ENCODE measurements at regions not wholly inside any gene's neighbourhood (a gene's known extent, or its start where the extent isn't known, plus 50 kb on each side); places are given as distances from the start of the nearest gene placed in this dataset.
"Not testable (repeated sequence)": the region's sequence is repeated elsewhere in the genome, so short reads cannot be mapped to it uniquely, and the experiment has no call there.

- POLR2A ChIA-PET (ENCODE audit: unreplicated experiment), result no interaction called here
- no peak for ATAC-seq
- CTCF ChIA-PET, result interaction anchor here (0.7 kb wide), 1 partner anchor 225 kb away, joined by 3 read pairs; no protein-coding TSS in a partner anchor
Observed at GRCh38 chr1:207256869-207257268, 64.6 kb upstream of the CD55 start.

GRCh38 chr1:207259391-207259790, 62.1 kb upstream of the CD55 start:
- no peaks in the 10 kb centered on the region for H3K9me2 ChIP-seq (replicated peaks; ENCODE audit: low read length)
- H3K79me2 ChIP-seq (ENCODE audit: low read length), result no peaks in the 10 kb centered on the region
- peaks cover 5% of the 10 kb centered on the region; the same call in 1 of the 2 replicates for H3K4me1 ChIP-seq (ENCODE audit: insufficient read depth, low read length)
- DNase-seq (peak; percentile 86), ATAC-seq (peak; percentile 84)
- no TSS peak for BruUV-seq (replicated peaks)
- H3K9ac ChIP-seq (ENCODE audit: low read length), result no peak overlapping the region
- no peak overlapping the region for H3K27ac ChIP-seq (ENCODE audit: low read length)
- no peaks in the 10 kb centered on the region for H3K36me3 ChIP-seq (ENCODE audit: low read depth, low read length)
- no peaks in the 10 kb centered on the region for H4K20me1 ChIP-seq (ENCODE audit: low read length)
- H3F3A ChIP-seq (ENCODE audit: low read length, unreplicated experiment), result no peaks in the 10 kb centered on the region
- ChIA-PET CTCF (interaction anchor here (0.6 to 1.5 kb wide), 5 partner anchors 62 to 176 kb away, joined by 3 to 20 read pairs (median 5); partner anchors contain the start of gene CD55), POLR2A (ENCODE audit: unreplicated experiment) (no interaction called here)
- no peaks in the 10 kb centered on the region for H3K27me3 ChIP-seq (ENCODE audit: low read length)
- no peak overlapping the region for H2AFZ ChIP-seq (ENCODE audit: low read length)
- no peak for TF ChIP-seq EZH2phosphoT487 (IDR thresholded peaks at IDR 0.05; ENCODE audit: borderline replicate concordance, low read length)
- peak; percentile 90 for TF ChIP-seq CTCF (conservative IDR thresholded peaks at IDR 0.05; ENCODE audit: low read depth, low read length)
- no peak for TF ChIP-seq EZH2 (IDR thresholded peaks at IDR 0.05; ENCODE audit: low read length, unreplicated experiment)
- H3K9me3 ChIP-seq (ENCODE audit: low read length), result no peaks in the 10 kb centered on the region
- intact Hi-C loops (cut with micrococcal nuclease), result loop anchor here (1.0 kb wide), 4 partner anchors 57 to 240 kb away; partner anchors contain the start of gene CD55
- no peak overlapping the region for H3K4me3 ChIP-seq (ENCODE audit: low read length)
- H3K4me2 ChIP-seq (ENCODE audit: low read length), result no peak overlapping the region

More at GRCh38 chr1:207256869-207257268, 64.6 kb upstream of the CD55 start:
- Histone ChIP-seq H3K27ac (ENCODE audit: low read length) (no peak overlapping the region), H4K20me1 (ENCODE audit: low read length) (no peaks in the 10 kb centered on the region), H3K36me3 (ENCODE audit: low read depth, low read length) (no peaks in the 10 kb centered on the region), H3K9me2 (replicated peaks; ENCODE audit: low read length) (no peaks in the 10 kb centered on the region), H3F3A (ENCODE audit: low read length, unreplicated experiment) (no peaks in the 10 kb centered on the region), H3K79me2 (ENCODE audit: low read length) (no peaks in the 10 kb centered on the region), H3K27me3 (ENCODE audit: low read length) (no peaks in the 10 kb centered on the region), H3K4me2 (ENCODE audit: low read length) (no peak overlapping the region), H3K4me1 (ENCODE audit: insufficient read depth, low read length) (peaks cover 5% of the 10 kb centered on the region; the same call in 1 of the 2 replicates), H2AFZ (ENCODE audit: low read length) (no peak overlapping the region), H3K9ac (ENCODE audit: low read length) (no peak overlapping the region), H3K9me3 (ENCODE audit: low read length) (no peaks in the 10 kb centered on the region), H3K4me3 (ENCODE audit: low read length) (no peak overlapping the region)
- TF ChIP-seq CTCF (conservative IDR thresholded peaks at IDR 0.05; ENCODE audit: low read depth, low read length) (no peak), EZH2phosphoT487 (IDR thresholded peaks at IDR 0.05; ENCODE audit: borderline replicate concordance, low read length) (no peak), EZH2 (IDR thresholded peaks at IDR 0.05; ENCODE audit: low read length, unreplicated experiment) (no peak)
- BruUV-seq (replicated peaks), result no TSS peak
- no peak for DNase-seq
- intact Hi-C loops (cut with micrococcal nuclease), result no loop called here

- DNase-seq, result peak; percentile 18
- Histone ChIP-seq H2AFZ (ENCODE audit: low read length) (no peak overlapping the region), H3K4me1 (ENCODE audit: insufficient read depth, low read length) (peaks cover 5% of the 10 kb centered on the region; the same call in 1 of the 2 replicates), H3K9me3 (ENCODE audit: low read length) (no peaks in the 10 kb centered on the region), H3K4me2 (ENCODE audit: low read length) (no peak overlapping the region), H3K27me3 (ENCODE audit: low read length) (no peaks in the 10 kb centered on the region), H4K20me1 (ENCODE audit: low read length) (no peaks in the 10 kb centered on the region), H3K9ac (ENCODE audit: low read length) (no peak overlapping the region), H3K27ac (ENCODE audit: low read length) (no peak overlapping the region), H3K36me3 (ENCODE audit: low read depth, low read length) (no peaks in the 10 kb centered on the region), H3F3A (ENCODE audit: low read length, unreplicated experiment) (no peaks in the 10 kb centered on the region), H3K79me2 (ENCODE audit: low read length) (no peaks in the 10 kb centered on the region), H3K9me2 (replicated peaks; ENCODE audit: low read length) (no peaks in the 10 kb centered on the region), H3K4me3 (ENCODE audit: low read length) (no peak overlapping the region)
- ChIA-PET CTCF (interaction anchor here (1.4 kb wide), 1 partner anchor 143 kb away, joined by 5 read pairs; no protein-coding TSS in a partner anchor), POLR2A (ENCODE audit: unreplicated experiment) (no interaction called here)
- intact Hi-C loops (cut with micrococcal nuclease), result no loop called here
- no TSS peak for BruUV-seq (replicated peaks)
- TF ChIP-seq EZH2phosphoT487 (IDR thresholded peaks at IDR 0.05; ENCODE audit: borderline replicate concordance, low read length) (no peak), CTCF (conservative IDR thresholded peaks at IDR 0.05; ENCODE audit: low read depth, low read length) (no peak), EZH2 (IDR thresholded peaks at IDR 0.05; ENCODE audit: low read length, unreplicated experiment) (no peak)
- no peak; the same call in 1 of the 2 replicates for ATAC-seq
Observed at GRCh38 chr1:207261971-207262370, 59.5 kb upstream of the CD55 start.

GRCh38 chr1:207262891-207263290, 58.6 kb upstream of the CD55 start:
- H3K79me2 ChIP-seq (ENCODE audit: low read length); H4K20me1 ChIP-seq (ENCODE audit: low read length); ATAC-seq; H3K27ac ChIP-seq (ENCODE audit: low read length); H3K9me2 ChIP-seq (replicated peaks; ENCODE audit: low read length); POLR2A ChIA-PET (ENCODE audit: unreplicated experiment); H2AFZ ChIP-seq (ENCODE audit: low read length); H3K9ac ChIP-seq (ENCODE audit: low read length); H3K27me3 ChIP-seq (ENCODE audit: low read length); DNase-seq; H3K4me1 ChIP-seq (ENCODE audit: insufficient read depth, low read length); BruUV-seq (replicated peaks); CTCF ChIA-PET; intact Hi-C loops (cut with micrococcal nuclease); H3K4me2 ChIP-seq (ENCODE audit: low read length); H3K36me3 ChIP-seq (ENCODE audit: low read depth, low read length); H3K9me3 ChIP-seq (ENCODE audit: low read length); H3F3A ChIP-seq (ENCODE audit: low read length, unreplicated experiment); H3K4me3 ChIP-seq (ENCODE audit: low read length): not testable (repeated sequence)
